DMS53 (cell line): ENCODE measurements at regions not wholly inside any gene's neighbourhood (a gene's known extent, or its start where the extent isn't known, plus 50 kb on each side); places are given as distances from the start of the nearest gene placed in this dataset.

ENCODE experiments used
- DNase-seq: peaks from one replicate; lab custom pipeline; 2025; lab: John Stamatoyannopoulos, UW

DNA sequence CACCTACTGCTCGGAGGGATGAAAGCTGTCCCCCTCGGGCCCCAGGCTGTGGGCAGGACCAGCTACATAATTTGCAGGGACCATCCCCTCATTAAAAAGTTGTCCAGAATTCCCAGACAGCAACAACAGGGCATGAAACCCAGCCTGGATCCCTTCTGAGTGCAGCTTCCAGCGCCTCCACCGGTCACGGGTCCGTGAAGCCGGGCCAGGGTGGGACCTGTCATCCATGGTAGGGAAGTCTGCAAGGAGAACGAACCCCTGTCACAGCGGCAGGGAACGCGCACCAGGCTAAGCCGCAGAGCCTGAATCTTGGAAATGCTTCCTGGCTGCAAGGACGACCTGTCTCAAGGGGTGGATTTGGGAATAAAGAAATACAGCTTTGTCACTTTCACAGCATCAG, 214.2 kb downstream of the RBFOX3 start:
- DNase-seq, result no peak

GRCh38 chr17:79395545-79395944, 215.3 kb downstream of the RBFOX3 start:
- DNase-seq, result no peak

DNA sequence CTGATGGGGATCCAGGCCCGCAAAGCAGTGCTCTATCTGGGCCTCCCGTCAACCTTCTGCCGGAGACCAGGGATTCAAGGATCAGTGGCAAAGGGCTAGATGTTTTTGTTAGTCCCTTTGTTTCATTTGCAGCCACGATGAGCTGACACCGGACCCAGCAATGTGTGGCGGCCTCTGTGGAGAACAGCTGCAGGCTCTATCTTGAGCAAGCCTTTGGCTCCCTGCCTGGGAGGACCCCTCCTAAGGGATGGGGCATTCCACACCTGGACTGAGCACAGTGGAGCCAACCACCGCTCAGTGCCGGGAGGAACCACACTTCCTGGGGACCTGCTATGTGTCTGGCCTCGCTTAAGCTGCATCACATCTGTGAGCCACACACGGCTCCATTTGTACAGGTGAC, 215.8 kb downstream of the RBFOX3 start:
- no peak for DNase-seq

DNA sequence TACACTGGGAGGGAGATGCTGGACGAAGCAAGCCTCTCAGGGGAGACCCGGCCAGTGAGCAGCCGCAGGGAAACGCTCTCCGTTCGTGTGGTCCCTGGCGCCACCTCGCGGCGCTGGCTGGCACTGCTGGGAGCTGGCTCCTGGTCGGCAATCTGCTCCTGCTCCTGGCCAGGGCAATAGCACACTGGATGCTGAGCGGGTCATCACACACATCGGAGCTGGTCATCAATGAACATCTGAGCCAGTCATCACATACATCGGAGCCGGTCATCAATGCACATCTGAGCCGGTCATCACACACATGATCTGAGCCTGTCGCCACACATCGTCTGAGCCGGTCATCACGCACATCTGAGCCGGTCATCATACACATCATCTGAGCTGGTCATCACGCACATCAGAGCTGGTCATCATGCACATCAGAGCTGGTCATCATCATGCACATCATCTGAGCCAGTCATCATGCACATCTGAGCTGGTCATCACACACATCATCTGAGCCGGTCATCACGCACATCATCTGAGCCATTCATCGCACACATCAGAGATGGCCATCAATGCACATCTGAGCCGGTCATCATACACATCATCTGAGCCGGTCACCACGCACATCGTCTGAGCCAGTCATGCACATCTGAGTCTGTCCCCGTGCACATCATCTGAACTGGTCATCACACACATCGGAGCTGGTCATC, 217.3 kb downstream of the RBFOX3 start:
- DNase-seq, result peak; percentile 66

- no peak for DNase-seq
Observed at GRCh38 chr17:79392598-79392997, 218.3 kb downstream of the RBFOX3 start.

- DNase-seq, result peak; percentile 75
Observed at GRCh38 chr17:79391376-79392233, 219.2 kb downstream of the RBFOX3 start.

DNA sequence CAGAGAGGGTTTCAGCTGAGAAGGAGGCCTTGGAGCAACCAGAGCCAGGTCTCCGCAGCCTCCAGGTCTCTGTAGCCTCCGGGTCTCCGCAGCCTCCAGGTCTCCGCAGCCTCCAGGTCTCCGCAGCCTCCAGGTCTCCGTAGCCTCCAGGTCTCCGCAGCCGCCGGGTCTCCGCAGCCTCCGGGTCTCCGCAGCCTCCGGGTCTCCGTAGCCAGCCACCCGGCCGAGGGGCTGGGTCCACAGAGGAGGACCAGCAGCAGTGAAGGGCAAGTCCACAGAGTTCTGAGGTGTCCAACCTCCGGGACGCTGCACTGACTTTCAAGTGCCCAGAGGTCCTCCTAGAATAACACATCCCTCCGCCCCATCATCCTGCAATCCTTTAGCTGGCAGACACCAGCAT, 221.0 kb downstream of the RBFOX3 start:
- DNase-seq, result no peak

- DNase-seq, result peak; percentile 57
Observed at GRCh38 chr17:79388556-79389295, 222.1 kb downstream of the RBFOX3 start.

DNA sequence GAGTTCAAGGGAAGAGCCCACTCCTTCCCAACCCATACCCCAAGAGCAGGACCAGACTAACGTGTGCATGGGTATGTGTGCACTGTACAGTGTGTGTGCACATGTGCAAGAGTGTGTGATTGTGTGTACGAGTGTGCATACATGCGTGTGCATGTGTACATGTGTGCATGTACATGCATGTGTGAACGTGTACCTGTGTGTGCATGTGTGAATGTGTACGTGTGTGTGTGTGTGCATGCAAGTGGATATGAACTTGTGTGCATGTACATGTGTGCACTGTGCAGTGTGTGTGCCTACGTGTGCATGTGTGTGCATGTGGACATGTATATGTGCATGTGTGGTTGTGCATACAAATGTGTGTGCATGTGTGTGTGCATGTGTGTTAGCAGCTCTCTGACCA, 223.1 kb downstream of the RBFOX3 start:
- DNase-seq, result no peak

DNA sequence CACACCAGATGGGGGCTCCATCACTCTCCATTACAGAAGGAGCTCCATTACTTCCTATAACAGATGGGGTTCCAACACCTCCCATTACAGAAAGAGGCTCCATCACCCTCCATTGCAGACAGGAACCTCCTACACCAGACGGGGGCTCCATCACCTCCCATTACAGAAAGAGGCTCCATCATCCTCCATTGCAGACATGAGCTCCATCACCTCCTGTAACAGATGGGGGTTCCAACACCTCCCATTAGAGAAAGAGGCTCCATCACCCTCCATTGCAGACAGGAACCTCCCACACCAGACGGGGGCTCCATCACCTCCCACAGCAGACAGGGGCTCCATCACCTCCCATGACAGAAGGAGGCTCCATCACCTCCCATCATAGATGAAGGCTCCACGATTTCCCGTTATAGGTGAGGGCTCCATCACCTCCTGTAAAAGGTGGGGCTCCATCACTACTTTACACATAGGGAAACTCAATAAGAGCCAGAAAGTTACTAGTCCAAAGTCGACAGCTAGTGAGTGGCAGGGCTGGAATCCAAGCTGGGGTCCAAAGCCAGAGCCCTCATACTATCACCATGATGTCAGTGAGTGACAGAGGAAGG, 224.8 kb downstream of the RBFOX3 start:
- no peak for DNase-seq

GRCh38 chr17:79382313-79382712, 228.5 kb downstream of the RBFOX3 start:
- DNase-seq, result no peak

GRCh38 chr17:79379700-79380445, 231.0 kb downstream of the RBFOX3 start:
- DNase-seq, result no peak

GRCh38 chr17:79377230-79377786, 233.5 kb downstream of the RBFOX3 start:
- DNase-seq, result no peak

DNA sequence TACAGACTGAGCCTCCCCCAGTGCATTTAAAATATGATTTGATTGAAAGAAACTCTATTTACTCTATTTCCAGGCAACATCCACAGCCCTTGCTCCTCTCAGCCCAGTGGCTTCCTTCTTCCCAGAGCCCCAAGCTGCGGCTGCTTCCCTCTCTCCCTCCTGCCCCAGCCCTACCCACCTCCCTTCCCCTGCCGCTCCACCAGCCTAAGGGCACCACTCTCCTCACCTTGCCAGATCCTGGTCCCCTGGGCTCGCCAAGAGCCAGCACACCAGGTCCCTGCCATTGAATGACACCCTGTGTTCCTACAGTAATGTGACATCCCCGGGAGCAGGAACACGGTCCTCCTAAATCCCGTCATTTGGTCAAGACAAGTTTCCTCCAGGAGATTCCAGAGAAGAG, 236.0 kb downstream of the RBFOX3 start:
- no peak for DNase-seq

- no peak for DNase-seq
Observed at GRCh38 chr17:79374087-79374689, 236.7 kb downstream of the RBFOX3 start.

GRCh38 chr17:79372470-79373238, 238.2 kb downstream of the RBFOX3 start:
- DNase-seq, result no peak

DNA sequence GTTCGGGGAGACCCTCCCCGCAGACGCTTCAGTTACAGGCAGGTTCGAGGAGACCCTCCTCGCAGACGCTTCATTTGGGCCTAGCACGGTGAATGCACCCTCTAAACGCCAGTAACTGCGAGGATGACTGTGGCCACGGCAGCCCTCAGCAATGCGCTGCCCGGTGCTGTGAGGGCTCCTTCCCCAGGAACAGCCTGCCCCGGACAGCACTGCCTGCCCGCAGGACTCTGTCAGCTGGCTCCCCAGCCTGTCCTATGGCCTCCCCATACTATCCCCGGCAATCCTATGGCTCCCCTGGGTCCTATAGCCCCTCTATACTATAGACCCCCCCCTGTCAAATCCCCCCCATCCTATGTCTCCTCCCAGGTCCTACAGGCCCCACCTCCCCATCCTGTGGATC, 238.9 kb downstream of the RBFOX3 start:
- no peak for DNase-seq

DNA sequence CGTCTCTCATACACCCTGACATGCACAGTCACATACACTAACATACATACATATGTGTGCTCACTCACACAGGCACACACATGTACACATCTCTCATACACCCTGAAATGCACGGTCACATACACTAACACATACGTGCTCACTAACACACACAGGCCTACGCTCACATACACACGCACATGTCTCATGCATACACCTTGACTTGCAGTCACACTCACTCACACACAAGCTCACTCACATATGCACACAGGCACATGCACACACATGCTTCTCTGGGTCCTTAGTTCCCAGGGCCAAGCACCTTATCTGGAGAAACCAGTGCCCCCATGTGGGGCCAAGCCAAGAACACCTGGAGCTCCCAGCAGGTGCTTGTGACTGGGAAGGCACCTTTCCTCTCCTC, 240.3 kb downstream of the RBFOX3 start:
- DNase-seq, result no peak

GRCh38 chr17:79370126-79370525, 240.7 kb downstream of the RBFOX3 start:
- DNase-seq, result no peak

GRCh38 chr17:79369532-79369931, 241.3 kb downstream of the RBFOX3 start:
- no peak for DNase-seq
